GM23338 (cell line): ENCODE measurements at regions not wholly inside any gene's neighbourhood (a gene's known extent, or its start where the extent isn't known, plus 50 kb on each side); places are given as distances from the start of the nearest gene placed in this dataset.

Experiments used
- ATAC-seq: fragments of 200-7000 bp; cut with Tn5 transposase; 3 replicates; pipeline ENCODE4 v1.9.1; 2020
- DNase-seq: peaks from one replicate; pipeline ENCODE4 v3.0.0-alpha.2; 2015; ENCODE audit warnings: low spot score
- H2AFZ ChIP-seq: fragments of 200-600 bp; sonication (generic); 2 replicates; pipeline ENCODE4 v1.8.0; 2016; ENCODE audit warnings: antibody characterized with exemption, mild to moderate bottlenecking, moderate library complexity
- H3F3A ChIP-seq: fragments of 200-600 bp; sonication (generic); replicated peaks from 2 replicates; pipeline ENCODE4 v1.8.0; 2017; ENCODE audit warnings: antibody characterized with exemption, mixed run types, low read depth
- H3K27ac ChIP-seq: fragments of 200-600 bp; sonication (generic); 2 replicates; pipeline ENCODE4 v1.6.1; 2016; ENCODE audit warnings: low read depth
- H3K27me3 ChIP-seq: fragments of 200-600 bp; sonication (generic); 2 replicates; pipeline ENCODE4 v1.8.0; 2016; ENCODE audit warnings: mild to moderate bottlenecking, mixed run types, moderate library complexity; ENCODE audit not compliant: insufficient read depth
- H3K36me3 ChIP-seq: fragments of 200-600 bp; sonication (generic); 2 replicates; pipeline ENCODE4 v1.8.0; 2016; ENCODE audit warnings: mild to moderate bottlenecking; ENCODE audit not compliant: insufficient read depth
- H3K4me1 ChIP-seq: fragments of 200-600 bp; sonication (generic); 2 replicates; pipeline ENCODE4 v1.8.0; 2016; ENCODE audit warnings: mild to moderate bottlenecking, moderate library complexity; ENCODE audit not compliant: insufficient read depth
- H3K4me2 ChIP-seq: fragments of 200-600 bp; sonication (generic); 2 replicates; pipeline ENCODE4 v1.7.1; 2017; ENCODE audit warnings: mixed run types
- H3K4me3 ChIP-seq: fragments of 200-600 bp; sonication (generic); 2 replicates; pipeline ENCODE4 v1.6.1; 2016; ENCODE audit warnings: mixed run types
- H3K79me2 ChIP-seq: fragments of 200-600 bp; sonication (generic); replicated peaks from 2 replicates; pipeline ENCODE4 v1.8.0; 2017; ENCODE audit warnings: mild to moderate bottlenecking; ENCODE audit not compliant: insufficient read depth
- H3K9me2 ChIP-seq: fragments of 200-600 bp; sonication (generic); 2 replicates; pipeline ENCODE4 v1.8.0; 2017; ENCODE audit not compliant: insufficient read depth
- H4K20me1 ChIP-seq: fragments of 200-600 bp; sonication (generic); replicated peaks from 2 replicates; pipeline ENCODE4 v1.8.0; 2017; ENCODE audit warnings: mild to moderate bottlenecking; ENCODE audit not compliant: insufficient read depth
- H3K27ac Mint-ChIP-seq: 2 replicates; pipeline ENCODE4 v1.8.0; 2020; ENCODE audit warnings: inconsistent platforms, mild to moderate bottlenecking, moderate library complexity, mixed read lengths
- H3K27me3 Mint-ChIP-seq: 3 replicates; pipeline ENCODE4 v1.8.0; 2022; ENCODE audit warnings: low read depth, mild to moderate bottlenecking, moderate library complexity, mixed read lengths, inconsistent platforms; ENCODE audit not compliant: insufficient read depth, poor library complexity
- H3K36me3 Mint-ChIP-seq: 3 replicates; pipeline ENCODE4 v1.8.0; 2021; ENCODE audit warnings: low read depth, mild to moderate bottlenecking, inconsistent platforms, moderate library complexity, mixed read lengths
- H3K4me1 Mint-ChIP-seq: 3 replicates; pipeline ENCODE4 v1.8.0; 2020; ENCODE audit warnings: mild to moderate bottlenecking, inconsistent platforms, mixed read lengths
- H3K4me3 Mint-ChIP-seq: 3 replicates; pipeline ENCODE4 v1.8.0; 2021; ENCODE audit warnings: moderate library complexity, mild to moderate bottlenecking, inconsistent platforms, mixed read lengths
- H3K9me3 Mint-ChIP-seq: 3 replicates; pipeline ENCODE4 v1.8.0; 2020; ENCODE audit warnings: moderate library complexity, mild to moderate bottlenecking, inconsistent platforms, mixed read lengths
- CREB1 ChIP-seq: fragments of 250-450 bp; sonication (Bioruptor Pico); IDR thresholded peaks from 2 replicates; pipeline ENCODE4 v1.5.0; 2020; ENCODE audit warnings: low read depth, mild to moderate bottlenecking, moderate library complexity
- EZH2phosphoT487 ChIP-seq: fragments of 200-600 bp; sonication (generic); IDR thresholded peaks from one replicate; pipeline ENCODE4 v1.8.1; 2018; ENCODE audit warnings: antibody characterized with exemption; ENCODE audit not compliant: unreplicated experiment
- NANOG ChIP-seq: IDR thresholded peaks from 2 replicates; pipeline ENCODE4 v1.6.1; 2016; ENCODE audit warnings: antibody characterized with exemption, borderline replicate concordance
- POLR2AphosphoS5 ChIP-seq: IDR thresholded peaks from 2 replicates; pipeline ENCODE4 v1.6.1; 2016; ENCODE audit warnings: antibody characterized with exemption, low read depth
- STAT1 ChIP-seq: IDR thresholded peaks from one replicate; pipeline ENCODE4 v1.6.1; 2016; ENCODE audit warnings: antibody characterized with exemption; ENCODE audit not compliant: unreplicated experiment
- ZNF114 ChIP-seq: fragments of 250-450 bp; sonication (Bioruptor Pico); IDR thresholded peaks from 2 replicates; pipeline ENCODE4 v1.5.0; 2020; ENCODE audit warnings: mild to moderate bottlenecking, moderate library complexity
- ZNF331 ChIP-seq: fragments of 250-450 bp; sonication (Bioruptor Pico); IDR thresholded peaks from 2 replicates; pipeline ENCODE4 v1.5.0; 2020; ENCODE audit warnings: low read depth, mild to moderate bottlenecking, moderate library complexity
- TF ChIP-seq, protein P1 (sequence below): fragments of 250-450 bp; sonication (Bioruptor Pico); IDR thresholded peaks from 2 replicates; pipeline ENCODE4 v1.5.0; 2020; ENCODE audit warnings: mild to moderate bottlenecking, moderate library complexity

DNA sequence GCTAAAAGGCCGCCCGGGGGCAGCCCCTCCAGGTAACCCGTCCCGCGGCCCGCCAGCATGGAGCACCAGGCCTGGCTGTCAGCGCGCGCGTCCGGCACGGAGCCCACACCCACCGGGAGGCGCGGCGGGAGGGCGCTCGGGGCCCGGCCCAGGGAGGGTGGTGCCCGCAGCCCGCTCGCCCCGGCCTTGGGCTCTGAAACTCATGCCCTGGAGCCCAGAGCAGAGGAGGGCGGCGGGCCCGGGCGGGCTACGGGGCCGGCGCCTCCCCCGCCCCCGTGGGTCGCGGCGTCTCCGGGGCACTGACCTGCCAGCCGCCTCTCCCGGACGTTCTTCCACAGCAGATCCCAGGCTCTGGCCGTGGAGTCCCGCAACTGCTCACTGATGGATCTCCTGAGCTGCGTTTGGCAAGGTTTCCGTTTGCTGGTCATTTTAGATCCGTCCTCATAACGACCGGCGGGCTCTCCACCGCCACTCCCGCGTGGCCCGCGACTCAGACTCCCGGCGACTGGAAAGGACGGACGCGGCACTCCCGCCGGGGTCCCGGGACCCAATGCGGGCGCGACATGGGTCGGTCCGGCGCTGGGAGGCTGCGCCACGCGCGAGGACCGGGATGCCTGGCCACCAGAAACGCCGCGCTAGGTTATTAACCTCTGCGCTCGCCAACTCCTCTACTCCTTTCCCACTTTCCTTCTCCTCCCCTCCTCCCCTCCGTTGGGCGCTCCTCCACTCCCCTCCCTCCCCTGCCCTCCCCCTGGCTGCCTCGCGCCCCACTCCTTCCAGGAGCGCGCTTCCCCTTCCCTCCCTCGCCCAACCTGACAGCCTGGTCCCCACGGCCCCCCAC, 64.7 kb upstream of the STARD13 start (continued):
- TF ChIP-seq, protein P1, sequence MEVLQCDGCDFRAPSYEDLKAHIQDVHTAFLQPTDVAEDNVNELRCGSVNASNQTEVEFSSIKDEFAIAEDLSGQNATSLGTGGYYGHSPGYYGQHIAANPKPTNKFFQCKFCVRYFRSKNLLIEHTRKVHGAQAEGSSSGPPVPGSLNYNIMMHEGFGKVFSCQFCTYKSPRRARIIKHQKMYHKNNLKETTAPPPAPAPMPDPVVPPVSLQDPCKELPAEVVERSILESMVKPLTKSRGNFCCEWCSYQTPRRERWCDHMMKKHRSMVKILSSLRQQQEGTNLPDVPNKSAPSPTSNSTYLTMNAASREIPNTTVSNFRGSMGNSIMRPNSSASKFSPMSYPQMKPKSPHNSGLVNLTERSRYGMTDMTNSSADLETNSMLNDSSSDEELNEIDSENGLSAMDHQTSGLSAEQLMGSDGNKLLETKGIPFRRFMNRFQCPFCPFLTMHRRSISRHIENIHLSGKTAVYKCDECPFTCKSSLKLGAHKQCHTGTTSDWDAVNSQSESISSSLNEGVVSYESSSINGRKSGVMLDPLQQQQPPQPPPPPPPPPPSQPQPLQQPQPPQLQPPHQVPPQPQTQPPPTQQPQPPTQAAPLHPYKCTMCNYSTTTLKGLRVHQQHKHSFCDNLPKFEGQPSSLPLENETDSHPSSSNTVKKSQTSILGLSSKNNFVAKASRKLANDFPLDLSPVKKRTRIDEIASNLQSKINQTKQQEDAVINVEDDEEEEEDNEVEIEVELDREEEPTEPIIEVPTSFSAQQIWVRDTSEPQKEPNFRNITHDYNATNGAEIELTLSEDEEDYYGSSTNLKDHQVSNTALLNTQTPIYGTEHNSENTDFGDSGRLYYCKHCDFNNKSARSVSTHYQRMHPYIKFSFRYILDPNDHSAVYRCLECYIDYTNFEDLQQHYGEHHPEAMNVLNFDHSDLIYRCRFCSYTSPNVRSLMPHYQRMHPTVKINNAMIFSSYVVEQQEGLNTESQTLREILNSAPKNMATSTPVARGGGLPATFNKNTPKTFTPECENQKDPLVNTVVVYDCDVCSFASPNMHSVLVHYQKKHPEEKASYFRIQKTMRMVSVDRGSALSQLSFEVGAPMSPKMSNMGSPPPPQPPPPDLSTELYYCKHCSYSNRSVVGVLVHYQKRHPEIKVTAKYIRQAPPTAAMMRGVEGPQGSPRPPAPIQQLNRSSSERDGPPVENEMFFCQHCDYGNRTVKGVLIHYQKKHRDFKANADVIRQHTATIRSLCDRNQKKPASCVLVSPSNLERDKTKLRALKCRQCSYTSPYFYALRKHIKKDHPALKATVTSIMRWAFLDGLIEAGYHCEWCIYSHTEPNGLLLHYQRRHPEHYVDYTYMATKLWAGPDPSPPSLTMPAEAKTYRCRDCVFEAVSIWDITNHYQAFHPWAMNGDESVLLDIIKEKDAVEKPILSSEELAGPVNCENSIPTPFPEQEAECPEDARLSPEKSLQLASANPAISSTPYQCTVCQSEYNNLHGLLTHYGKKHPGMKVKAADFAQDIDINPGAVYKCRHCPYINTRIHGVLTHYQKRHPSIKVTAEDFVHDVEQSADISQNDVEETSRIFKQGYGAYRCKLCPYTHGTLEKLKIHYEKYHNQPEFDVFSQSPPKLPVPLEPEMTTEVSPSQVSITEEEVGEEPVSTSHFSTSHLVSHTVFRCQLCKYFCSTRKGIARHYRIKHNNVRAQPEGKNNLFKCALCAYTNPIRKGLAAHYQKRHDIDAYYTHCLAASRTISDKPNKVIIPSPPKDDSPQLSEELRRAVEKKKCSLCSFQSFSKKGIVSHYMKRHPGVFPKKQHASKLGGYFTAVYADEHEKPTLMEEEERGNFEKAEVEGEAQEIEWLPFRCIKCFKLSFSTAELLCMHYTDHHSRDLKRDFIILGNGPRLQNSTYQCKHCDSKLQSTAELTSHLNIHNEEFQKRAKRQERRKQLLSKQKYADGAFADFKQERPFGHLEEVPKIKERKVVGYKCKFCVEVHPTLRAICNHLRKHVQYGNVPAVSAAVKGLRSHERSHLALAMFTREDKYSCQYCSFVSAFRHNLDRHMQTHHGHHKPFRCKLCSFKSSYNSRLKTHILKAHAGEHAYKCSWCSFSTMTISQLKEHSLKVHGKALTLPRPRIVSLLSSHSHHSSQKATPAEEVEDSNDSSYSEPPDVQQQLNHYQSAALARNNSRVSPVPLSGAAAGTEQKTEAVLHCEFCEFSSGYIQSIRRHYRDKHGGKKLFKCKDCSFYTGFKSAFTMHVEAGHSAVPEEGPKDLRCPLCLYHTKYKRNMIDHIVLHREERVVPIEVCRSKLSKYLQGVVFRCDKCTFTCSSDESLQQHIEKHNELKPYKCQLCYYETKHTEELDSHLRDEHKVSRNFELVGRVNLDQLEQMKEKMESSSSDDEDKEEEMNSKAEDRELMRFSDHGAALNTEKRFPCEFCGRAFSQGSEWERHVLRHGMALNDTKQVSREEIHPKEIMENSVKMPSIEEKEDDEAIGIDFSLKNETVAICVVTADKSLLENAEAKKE (CRISPR knock-in tag), result no peak
- no peak for TF ChIP-seq CREB1 (CRISPR knock-in tag)
- TF ChIP-seq STAT1, result no peak

DNA sequence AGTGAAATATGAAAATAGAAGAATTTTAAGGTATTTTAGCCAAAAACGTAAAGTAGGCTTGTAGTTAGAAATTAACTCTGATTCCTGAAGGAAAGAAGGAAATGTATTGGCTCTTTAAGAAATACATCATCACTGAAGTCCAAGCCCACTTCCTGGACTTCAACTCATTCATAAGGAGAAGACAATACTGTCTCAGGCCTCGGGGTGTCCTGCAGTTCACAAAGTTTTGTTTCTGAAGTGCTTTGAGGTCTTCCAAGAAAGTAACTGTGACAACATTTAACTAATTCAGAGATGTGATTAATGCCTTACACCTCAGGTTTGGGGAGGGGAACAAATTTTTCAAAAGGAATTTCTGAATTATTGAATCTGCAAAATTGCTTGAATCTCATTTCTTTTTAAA, 65.8 kb upstream of the STARD13 start:
- Histone ChIP-seq H3K4me1 (peaks cover 6% of the 10 kb centered on the region; the same call in 1 of the 2 replicates), H2AFZ (no peak overlapping the region), H4K20me1 (no peaks in the 10 kb centered on the region), H3K4me3 (no peak overlapping the region), H3K79me2 (no peaks in the 10 kb centered on the region), H3K4me2 (no peak overlapping the region), H3F3A (no peaks in the 10 kb centered on the region), H3K36me3 (no peaks in the 10 kb centered on the region), H3K9me2 (peaks cover 3% of the 10 kb centered on the region; the same call in 1 of the 2 replicates), H3K27me3 (peaks cover 31% of the 10 kb centered on the region), H3K27ac (no peak overlapping the region)
- TF ChIP-seq, protein P1 (CRISPR knock-in tag), result no peak
- no peak for TF ChIP-seq CREB1 (CRISPR knock-in tag)
- TF ChIP-seq NANOG, result no peak
- no peak for TF ChIP-seq STAT1
- no peak for TF ChIP-seq ZNF114 (CRISPR knock-in tag)
- no peak for TF ChIP-seq ZNF331 (CRISPR knock-in tag)
- TF ChIP-seq POLR2AphosphoS5, result no peak
- TF ChIP-seq EZH2phosphoT487, result no peak
- no peak for ATAC-seq
- H3K27me3 Mint-ChIP-seq, result peaks cover 14% of the 10 kb centered on the region
- no peak overlapping the region for H3K27ac Mint-ChIP-seq
- no peak for DNase-seq
- H3K36me3 Mint-ChIP-seq, result no peaks in the 10 kb centered on the region; the same call in 2 of the 3 replicates
- H3K4me1 Mint-ChIP-seq, result peaks cover 6% of the 10 kb centered on the region
- no peaks in the 10 kb centered on the region; the same call in 2 of the 3 replicates for H3K9me3 Mint-ChIP-seq
- peak overlapping the region; percentile 82; the same call in 1 of the 3 replicates for H3K4me3 Mint-ChIP-seq
